ENCODE measurements at regions not wholly inside any gene's neighbourhood (a gene's known extent, or its start where the extent isn't known, plus 50 kb on each side); places are given as distances from the start of the nearest gene placed in this dataset.

DNA sequence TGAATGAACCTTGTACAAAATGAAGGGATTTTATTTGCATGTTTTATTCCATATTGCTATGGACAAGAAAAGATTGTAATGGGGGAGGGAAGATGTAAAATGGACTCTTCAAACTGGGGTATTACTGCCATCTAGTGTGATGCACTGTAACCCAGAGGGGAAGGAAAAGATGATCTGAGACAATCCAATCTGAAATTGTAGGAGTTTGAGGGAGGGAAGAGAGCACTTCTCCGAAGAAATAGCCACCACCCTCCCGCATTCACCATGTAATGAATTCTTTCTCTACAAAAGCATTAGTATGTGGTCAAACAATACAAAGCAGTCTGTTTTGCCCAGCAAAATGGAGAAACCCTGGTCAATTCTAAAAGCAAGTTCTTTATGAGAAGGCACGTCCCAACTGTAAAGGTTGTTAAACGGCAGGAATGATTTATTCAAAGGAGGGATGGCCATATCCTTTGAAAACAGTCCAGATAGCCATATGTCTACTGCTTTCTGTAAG is 679.5 kb upstream of the NRSN1 start:
- Histone ChIP-seq H3K4me3 (no peak overlapping the region), H3K27ac (no peak overlapping the region)

DNA sequence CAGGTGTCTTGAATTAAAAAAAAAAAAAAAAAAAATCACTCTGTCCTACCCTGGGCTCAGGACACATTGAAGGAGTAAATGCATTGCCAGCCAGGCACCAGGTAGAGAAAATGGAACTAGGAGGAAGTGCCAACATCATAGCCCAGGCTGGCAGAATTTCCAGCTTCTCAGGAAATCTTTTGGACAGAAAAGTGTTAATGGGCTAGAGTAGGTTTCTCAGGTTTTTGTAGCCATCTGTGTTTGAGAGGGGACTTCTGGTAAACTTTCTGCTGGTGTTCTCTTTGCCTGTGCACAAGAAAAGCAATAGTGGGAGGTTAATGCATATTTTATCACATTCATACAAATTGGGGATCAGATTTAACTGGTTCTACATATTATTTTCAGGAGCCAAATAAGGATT is 678.3 kb upstream of the NRSN1 start:
- H3K27ac ChIP-seq = no peak overlapping the region
- no peak overlapping the region for H3K4me3 ChIP-seq
- TF ChIP-seq, protein P1, sequence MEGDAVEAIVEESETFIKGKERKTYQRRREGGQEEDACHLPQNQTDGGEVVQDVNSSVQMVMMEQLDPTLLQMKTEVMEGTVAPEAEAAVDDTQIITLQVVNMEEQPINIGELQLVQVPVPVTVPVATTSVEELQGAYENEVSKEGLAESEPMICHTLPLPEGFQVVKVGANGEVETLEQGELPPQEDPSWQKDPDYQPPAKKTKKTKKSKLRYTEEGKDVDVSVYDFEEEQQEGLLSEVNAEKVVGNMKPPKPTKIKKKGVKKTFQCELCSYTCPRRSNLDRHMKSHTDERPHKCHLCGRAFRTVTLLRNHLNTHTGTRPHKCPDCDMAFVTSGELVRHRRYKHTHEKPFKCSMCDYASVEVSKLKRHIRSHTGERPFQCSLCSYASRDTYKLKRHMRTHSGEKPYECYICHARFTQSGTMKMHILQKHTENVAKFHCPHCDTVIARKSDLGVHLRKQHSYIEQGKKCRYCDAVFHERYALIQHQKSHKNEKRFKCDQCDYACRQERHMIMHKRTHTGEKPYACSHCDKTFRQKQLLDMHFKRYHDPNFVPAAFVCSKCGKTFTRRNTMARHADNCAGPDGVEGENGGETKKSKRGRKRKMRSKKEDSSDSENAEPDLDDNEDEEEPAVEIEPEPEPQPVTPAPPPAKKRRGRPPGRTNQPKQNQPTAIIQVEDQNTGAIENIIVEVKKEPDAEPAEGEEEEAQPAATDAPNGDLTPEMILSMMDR (IDR thresholded peaks at IDR 0.05) = no peak
- no peak for DNase-seq (ENCODE audit: low spot score)

More for the DNA sequence above, 679.5 kb upstream of the NRSN1 start:
- DNase-seq (ENCODE audit: low spot score) = no peak
- TF ChIP-seq, protein P1 (IDR thresholded peaks at IDR 0.05) = no peak

DNA sequence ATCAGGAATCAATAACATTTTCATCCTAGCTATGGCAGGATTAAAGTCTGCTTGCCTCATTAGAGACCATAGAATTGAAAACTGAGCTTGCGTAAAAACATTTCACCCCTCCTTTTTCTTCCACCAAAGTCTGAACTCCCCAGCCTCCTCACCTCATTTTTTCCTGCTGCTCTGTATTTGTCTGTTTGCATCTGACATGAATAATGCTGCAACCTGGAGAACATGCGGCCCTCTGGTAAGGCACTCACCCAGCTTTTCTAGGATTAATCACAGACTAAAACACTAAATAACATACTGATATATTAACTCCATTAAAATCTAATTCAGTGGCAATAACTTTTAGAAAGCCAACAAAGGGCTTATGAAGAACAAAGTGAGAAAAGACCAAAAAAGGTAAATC is 677.7 kb upstream of the NRSN1 start:
- H3K4me3 ChIP-seq = no peak overlapping the region
- TF ChIP-seq, protein P1 (IDR thresholded peaks at IDR 0.05) = no peak
- no peak for DNase-seq (ENCODE audit: low spot score)
- no peak overlapping the region for H3K27ac ChIP-seq

DNA sequence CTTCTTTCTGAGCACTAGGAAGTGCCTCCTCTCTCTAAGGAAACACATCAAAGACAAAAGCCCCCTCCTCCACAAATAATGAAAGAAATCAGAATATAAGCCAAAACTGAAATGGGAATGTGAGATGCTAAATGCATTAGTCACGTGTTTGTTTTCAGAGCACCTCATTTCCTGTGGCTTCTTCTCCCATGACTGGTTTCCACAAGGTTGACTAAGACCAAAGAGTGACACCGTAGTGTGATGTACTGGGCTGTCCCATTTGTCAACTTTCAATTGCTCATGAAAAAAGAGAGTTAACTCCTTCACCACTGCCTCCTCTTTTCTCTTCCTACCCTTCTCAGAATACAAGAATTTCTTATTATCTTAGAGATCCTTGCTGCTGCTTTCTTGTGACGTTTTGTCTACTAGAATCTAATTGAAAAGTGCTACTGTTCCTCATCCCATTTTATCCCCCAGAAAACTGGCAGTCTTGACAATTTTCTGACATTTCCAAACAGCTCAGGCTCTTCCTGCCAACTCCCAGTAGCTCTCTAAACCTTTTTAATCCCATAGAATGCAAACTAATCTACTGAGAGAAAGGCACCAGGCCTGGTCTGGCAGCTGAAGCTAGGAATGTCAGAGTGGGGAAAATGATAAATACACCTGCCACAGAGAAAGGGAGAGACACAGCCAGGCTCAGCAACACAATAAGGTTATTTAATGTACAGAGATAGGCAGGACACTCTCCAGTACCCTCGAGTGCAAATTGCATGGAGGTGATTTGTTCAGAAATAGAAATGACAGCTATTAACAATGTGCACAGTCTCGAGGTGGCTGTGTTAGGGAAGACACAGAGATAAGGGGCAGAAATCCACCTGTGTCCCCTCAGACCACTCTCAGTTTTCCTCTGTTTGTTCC is 671.7 kb upstream of the NRSN1 start:
- DNase-seq (ENCODE audit: low spot score) = no peak
- no peak overlapping the region for H3K27ac ChIP-seq
- TF ChIP-seq, protein P1 (IDR thresholded peaks at IDR 0.05) = no peak
- no peak overlapping the region for H3K4me3 ChIP-seq

DNA sequence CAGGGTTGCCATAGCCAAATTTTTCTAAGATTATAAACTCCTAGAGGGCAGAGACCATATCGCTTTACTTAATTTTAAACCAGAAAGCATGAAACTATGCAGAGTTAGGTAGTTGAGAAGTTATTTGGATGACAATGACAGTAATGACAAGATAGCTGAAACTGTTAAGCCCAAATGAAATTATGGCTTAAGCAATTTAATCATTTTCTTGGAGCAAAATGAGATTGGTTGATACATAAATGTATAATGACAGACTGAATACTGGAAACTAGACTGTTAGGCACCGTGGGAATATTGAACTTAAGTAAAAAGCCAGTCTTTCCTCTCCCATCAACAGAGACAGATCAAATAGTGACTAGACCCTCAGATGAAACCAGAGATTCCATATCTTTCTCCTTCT is 670.3 kb upstream of the NRSN1 start:
- no peak overlapping the region for H3K27ac ChIP-seq
- TF ChIP-seq, protein P1 (IDR thresholded peaks at IDR 0.05) = no peak
- H3K4me3 ChIP-seq = no peak overlapping the region
- no peak for DNase-seq (ENCODE audit: low spot score)

DNA sequence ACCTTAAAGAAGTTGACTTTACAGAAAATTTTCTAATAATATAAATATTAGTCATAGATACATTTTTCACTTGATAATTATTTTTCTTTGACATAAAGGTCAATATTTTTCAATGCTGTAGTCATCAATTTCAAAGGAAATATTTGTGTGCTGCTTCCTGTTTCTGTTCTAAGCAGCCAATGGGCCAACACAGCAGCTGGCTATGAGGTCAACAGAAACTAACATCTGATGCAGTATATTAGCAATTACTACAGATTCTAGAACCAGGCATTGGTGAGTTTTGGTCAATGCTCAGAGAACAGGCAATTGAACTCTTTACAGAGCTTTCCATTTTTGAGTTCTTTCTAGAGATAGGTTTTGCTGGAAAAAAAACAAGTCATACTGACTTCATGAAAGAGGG is 669.6 kb upstream of the NRSN1 start:
- H3K4me3 ChIP-seq = no peak overlapping the region
- H3K27ac ChIP-seq = no peak overlapping the region
- no peak for DNase-seq (ENCODE audit: low spot score)
- TF ChIP-seq, protein P1 (IDR thresholded peaks at IDR 0.05) = no peak

DNA sequence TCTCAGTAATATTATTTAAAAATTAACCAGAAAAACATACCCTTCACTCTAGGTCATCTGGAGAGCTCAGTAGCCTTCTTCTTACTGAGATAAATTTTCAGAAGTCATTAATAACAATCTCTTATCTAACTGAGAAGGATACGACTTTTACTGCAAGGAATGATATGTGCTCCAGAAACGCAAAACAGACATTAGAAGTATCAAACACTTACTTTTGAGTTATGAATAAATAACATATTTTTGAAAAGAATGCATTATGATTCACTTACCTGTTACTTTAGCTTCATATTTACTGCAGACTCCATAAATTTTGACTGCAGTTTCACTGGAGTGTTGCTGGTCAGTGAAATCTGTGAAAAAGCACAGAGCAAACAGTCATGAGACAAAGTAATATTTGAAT is 668.7 kb upstream of the NRSN1 start:
- TF ChIP-seq, protein P1 (IDR thresholded peaks at IDR 0.05) = no peak
- no peak overlapping the region for H3K27ac ChIP-seq
- H3K4me3 ChIP-seq = no peak overlapping the region
- DNase-seq (ENCODE audit: low spot score) = no peak

Data from coronary artery (tissue), 2 donors.